ENCODE measurements at regions not wholly inside any gene's neighbourhood (a gene's known extent, or its start where the extent isn't known, plus 50 kb on each side); places are given as distances from the start of the nearest gene placed in this dataset.
A peak's percentile ranks its signal among the peaks of the same experiment; 100 is the strongest.
"Not testable (repeated sequence)": the region's sequence is repeated elsewhere in the genome, so short reads cannot be mapped to it uniquely, and the experiment has no call there.

DNA sequence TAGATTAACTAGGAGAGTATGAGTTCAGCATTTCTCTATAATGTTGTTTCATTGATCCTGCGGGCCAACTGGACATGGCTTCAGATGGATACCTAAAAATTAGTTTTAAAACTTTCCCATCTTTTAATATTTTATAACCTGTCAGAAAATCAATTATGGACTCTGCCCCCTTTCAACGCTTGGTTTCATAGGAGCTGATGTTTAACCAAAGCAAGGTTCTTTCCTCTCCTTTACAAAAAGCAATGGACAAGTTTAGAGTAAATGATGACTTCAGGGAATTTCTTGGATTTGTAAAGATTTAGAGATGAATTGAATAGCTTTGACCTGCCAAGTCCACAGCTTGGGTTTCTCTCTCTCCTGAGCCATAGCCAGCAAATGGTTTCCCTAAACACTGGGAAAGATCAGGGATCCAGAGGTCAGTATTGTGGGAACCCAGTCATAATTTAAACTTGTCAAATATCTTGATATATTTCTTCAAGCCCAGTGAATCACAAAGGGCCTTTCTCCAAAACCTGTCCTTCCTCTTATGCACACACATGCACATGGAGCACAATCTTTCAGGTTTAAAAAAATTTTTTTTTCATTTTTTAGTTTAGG is 177.1 kb downstream of the EVX1 start:
- DNase-seq, result no peak

DNA sequence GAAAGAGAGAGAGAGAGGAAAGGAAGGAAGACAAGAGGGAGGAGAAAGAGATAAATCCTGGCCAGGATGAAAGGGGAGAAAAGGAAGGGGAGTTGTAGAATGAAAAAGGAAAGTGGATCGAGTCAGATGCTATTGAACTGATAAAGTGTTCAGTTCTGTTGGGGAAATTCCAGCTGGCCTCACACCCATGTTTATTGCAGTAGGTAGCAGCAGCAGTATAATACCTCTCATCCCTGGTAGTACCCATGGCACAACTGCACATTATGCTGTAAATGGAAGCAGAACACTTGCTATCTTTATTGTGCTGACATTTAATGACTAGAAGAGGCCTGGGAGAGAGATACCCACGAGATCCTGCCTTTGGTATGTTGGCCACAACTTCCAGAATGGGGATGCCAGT is 178.1 kb downstream of the EVX1 start:
- no peak for DNase-seq

DNA sequence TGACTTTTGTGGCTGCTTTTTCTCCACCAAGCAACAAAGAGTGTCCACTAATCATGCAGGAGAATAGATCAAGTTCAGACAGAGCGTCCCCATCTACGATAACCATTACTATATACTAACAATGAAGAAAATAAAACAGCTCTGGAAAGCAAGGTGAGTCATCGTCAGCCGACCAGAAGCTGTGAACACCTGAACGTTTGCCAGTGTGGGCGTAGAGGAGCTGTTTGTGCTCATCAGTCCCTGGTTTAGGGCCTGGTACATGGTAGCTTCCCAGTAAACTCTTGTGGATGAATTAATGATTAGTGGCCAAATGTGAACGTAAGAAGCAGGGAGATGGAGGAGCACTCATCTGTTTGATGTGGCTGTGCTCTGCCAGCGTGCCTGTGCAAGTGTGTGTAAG is 180.7 kb downstream of the EVX1 start:
- DNase-seq, result no peak

DNA sequence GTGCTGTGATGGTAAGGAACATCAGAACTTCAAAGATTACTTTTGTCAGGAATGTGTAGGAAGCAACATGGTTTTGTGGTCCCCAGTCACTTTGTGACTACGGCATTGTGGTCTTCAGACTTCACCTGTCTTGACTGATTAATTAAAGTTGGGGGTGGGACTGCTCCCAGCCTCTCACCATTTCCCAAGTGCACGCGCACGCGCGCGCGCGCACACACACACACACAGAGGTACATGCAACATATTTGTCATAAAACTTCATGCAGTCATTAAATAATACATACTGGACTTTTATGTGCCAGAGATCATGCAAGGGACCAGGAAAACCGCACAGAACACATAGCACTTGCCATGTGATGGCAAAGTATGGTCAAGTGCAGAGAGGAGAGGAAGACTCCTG is 181.2 kb downstream of the EVX1 start:
- DNase-seq, result no peak

DNA sequence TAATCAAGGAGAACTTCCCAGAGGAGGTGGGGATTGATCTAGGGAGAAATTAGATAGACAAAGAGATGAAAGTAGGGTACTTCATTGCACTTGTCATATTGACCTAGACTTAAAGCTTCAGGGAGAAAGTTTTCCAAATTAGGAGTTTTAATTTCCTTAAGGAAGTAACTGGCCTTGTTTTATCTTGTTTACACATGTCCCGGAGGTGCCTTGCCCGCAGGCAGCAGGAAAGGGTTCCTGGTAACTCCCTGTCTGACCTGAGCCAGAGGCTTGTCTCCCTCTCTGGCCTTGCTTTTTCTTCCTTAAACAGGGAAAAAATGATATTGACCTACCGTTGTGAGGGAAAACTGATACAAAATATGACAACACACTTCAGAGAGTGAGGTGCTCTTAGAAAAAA is 181.6 kb downstream of the EVX1 start:
- peak; percentile 4 for DNase-seq

DNA sequence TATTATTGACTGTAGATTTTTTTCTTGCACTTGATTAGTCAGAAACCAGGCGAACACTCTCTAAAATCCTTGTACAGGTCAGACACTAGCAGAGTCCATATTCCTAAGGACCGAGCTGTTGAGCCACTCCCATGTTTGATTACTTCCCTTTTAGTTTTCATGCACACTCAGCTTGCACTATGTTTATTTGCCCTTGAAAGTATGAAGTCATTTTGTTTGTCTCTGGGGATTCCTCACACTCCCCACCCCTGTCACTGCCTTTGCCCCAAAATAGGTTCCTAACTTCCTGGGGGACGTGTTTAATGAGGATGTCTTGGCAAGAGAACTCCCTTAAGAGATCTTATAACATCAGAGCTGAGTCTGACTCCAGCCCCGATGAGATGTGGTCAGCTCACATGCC is 182.1 kb downstream of the EVX1 start:
- DNase-seq, result peak; percentile 9

DNA sequence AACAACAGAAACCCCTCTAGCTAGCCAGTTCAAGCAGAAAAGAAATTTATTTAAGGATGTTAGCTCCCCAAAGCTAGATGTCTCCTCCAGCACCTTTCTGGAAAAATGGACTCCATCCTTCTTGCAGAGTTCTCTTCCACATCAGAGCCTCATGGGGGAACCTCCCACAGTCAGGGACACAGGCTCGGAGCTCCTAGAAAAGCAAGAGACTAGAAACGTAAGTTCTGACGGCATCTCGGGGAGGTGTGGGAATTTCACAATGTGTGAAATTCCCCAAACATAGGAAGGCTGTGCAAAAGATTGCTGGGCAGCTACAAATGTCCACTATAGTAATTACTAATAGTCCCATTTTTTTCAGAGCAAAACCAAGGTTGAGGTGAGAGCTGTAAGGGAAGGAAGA is 184.8 kb downstream of the EVX1 start:
- no peak for DNase-seq

DNA sequence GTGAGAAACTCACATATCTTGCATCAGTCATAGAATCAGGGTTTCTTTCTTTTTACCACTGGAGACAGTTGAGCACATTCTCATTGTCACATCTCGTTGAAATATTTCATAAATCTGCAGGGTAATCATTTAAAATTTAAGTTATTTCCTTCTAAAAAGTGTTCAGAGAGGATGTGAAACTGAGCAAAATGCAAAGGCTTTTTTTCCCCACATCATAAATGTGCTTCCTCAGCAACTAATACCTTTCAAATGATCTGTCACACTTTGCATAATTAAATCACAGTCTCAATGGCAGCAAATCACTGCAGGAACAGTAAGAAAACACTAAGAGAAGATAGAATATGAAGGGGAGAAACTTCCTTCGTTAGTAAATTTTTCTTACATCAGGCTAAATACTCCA is 187.5 kb downstream of the EVX1 start:
- no peak for DNase-seq

DNA sequence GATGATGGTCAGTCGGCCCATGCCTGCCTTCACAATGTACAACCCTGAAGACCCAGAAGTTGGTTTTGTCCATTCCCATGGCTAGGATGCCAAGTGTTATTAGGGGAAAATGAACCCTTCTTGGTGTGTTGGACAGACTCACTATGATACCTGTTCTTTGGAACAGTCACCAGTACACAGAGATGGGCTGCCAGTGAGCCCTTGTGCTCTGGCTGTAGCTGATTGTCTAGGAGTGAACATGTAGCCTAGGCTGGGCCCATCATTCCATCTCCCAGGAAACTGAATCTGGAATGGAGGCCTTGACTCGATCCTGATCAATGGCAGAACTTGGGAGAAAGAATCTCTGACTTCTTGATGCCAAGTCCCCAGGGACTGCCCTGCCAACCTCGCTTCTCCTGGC is 188.9 kb downstream of the EVX1 start:
- no peak for DNase-seq

DNA sequence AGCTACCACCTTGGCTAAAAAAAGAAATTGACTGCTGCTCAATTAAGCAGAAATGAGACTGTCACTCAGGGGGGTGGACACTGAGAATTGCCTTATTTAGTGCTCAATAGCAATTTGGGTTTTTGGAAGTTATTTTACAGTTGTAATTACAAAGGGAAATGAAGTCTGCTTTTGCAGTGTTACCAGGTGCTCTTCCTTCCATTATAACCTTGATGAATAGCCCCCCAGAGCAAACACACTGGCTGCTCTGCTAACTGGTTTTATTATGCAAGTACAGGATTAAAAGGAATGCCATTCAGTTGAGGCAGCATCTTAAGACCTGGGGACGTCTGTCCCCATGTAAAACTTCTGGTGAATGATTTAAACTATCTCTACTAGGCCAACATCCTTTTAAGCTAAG is 191.0 kb downstream of the EVX1 start:
- no peak for DNase-seq

DNA sequence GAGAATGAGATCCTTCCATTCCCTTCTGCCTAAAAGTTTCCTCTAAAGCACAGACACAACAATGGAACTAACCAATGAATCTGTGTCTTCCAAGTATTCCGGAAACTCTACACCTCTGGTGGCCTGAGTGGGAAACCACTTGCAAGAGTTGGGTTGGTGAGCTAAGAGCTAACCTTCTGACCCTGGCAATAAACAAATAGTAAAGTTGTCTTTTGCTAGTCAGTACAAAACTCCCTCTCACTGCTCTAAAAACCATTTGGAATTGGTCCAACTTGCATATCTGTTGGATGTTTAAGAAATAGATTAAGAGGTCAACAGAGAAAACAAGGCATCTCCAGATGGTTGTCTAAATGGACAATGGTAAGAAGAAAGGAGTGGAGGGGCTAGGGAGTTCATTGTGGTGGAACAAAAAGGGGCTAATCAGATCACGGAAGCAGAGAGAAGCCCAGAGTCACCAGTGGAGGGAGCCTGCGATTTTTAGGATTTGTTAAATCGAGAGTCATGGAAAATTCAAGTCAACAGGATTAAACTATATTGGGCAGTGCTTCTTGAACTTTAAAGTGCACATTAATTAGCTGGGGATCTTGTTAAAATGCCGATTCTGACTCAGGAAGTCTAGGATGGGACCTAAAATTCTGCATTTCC is 192.3 kb downstream of the EVX1 start:
- DNase-seq, result no peak

DNA sequence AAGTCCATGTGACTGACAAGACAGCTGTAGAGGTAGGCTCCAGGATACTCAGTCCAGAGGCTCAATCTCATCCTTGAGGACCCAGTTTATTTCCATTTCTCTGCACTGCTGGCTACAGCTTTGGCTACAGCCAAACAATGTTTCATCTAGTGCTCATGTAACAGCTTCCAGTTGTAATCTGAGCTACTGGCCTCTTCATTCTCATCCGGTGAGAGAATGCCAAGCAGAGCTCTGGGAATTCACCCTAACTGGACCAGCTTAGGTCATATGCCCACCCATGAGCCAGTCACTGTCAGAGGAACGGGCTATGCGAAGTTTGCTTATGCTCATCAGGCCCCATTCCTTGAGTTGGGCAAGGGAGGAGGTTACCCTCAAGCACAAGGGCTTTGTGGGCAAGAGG is 192.9 kb downstream of the EVX1 start:
- no peak for DNase-seq

DNA sequence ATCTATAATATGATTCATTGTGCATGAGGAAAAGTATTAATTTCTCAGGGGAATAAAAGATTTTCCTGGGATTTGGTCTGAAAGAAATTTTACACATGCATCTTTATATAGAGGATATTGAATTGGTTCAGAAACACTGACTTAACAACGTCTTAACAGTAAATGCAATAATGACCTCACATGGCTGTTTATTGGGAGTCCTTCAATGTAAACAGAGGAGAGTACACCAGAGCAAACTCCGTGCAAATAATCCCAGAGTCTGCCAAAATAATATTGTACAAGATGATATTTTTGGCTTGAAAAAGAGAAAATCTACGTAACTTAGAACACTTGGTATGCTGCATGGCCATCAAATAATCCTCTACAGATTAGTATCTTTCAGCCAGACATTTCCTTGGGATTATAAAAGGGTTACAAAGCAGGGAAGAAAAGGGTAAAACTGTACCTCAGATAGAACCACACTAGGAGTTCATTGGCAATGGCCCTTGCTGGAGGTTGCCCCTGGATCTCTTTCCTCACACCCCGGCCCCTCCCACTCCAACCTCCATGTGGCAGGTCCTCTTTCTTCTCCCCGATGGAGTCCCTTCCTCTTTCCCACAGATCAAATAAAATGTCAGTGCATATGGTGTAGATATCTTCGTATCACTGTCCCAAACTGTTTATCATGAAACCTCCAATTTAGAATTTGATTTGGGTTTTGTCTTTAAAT is 196.4 kb downstream of the EVX1 start:
- DNase-seq, result no peak

DNA sequence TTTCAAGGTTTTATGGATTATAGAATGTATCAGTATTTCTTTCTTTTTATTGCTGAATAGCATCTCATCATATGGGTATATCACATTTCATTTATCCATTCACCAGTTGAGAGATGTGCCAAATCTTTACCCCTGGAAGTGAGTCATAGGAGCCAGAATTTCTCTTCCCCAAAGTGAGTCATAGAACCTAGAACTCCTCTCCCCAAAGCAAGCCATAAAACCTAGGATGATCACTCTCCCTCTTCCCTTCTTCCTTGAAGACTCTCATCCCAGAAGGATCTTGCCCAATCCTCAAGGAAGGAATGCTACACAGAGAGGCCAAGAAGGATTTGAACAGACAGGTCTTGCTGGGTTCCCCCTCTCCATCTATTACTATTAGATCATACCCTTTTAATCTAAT is 199.9 kb downstream of the EVX1 start:
- DNase-seq, result no peak

DNA sequence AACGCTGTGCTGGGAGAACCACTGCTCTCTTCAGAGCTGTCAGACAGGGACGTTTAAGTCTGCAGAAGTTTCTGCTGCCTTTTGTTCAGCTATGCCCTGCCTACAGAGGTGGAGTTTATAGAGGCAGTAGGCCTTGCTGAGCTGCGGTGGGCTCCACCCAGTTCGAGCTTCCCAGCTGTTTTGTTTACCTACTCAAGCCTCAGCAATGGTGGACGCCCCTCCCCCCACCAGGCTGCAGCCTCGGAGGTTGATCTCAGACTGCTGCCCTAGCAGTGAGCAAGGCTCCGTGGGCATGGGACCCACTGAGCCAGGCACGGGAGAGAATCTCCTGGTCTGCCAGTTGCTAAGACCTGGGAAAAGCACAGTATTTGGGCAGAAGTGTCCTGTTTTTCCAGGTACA is 206.4 kb downstream of the EVX1 start:
- not testable (repeated sequence) for DNase-seq

DNA sequence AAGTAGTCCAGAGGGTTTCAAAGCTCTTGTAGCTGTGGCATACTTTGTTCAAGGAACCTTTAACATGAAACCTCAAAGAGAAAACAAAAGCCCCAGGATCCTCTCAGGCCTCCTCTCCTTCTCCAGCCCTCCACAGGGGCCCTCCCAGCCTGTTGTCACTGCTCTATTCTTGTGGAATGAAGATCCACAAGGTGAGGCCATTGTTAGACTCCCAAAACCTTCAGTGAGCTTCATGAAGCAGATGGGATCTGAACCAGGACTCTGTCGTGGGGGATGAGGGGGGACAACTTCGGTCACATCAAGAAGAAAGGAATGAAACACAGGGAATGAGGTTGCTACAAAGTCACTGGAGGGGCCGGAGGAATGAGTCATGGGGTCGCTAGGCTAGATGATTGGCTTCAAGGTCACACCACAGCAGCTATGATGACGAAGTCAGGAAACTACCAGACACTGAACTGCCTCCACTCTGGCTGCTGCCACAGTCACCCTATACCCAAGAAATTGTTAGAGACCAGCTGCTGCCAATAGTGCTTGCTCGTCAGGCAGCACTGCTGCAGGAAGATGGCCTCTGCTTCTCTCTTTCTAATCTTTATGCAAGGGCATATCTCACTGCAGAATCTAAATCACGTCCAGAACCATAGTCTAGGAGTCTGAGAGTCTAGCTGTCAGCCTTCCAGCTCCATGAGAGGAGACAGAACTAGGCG is 208.8 kb downstream of the HIBADH start:
- DNase-seq, result no peak

DNA sequence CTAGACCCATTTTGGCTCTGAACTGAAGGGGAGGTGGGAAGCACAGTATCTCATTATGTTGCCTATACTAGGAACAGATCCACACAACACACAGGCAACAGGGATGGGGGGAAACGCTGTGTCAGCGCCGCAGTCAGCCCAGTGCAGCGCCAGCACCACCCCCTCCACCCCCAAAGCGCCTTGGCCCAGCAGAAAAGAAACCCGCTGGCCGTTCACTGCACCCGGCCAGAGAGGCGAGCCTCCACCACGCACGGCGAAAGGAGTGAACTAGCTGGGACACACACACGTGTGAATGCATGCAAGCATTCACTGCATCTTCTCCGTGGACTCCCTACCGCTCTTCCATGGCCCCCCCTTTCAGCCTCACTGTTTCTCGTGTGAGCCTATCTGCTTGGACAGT is 205.6 kb downstream of the HIBADH start:
- not testable (repeated sequence) for DNase-seq

DNA sequence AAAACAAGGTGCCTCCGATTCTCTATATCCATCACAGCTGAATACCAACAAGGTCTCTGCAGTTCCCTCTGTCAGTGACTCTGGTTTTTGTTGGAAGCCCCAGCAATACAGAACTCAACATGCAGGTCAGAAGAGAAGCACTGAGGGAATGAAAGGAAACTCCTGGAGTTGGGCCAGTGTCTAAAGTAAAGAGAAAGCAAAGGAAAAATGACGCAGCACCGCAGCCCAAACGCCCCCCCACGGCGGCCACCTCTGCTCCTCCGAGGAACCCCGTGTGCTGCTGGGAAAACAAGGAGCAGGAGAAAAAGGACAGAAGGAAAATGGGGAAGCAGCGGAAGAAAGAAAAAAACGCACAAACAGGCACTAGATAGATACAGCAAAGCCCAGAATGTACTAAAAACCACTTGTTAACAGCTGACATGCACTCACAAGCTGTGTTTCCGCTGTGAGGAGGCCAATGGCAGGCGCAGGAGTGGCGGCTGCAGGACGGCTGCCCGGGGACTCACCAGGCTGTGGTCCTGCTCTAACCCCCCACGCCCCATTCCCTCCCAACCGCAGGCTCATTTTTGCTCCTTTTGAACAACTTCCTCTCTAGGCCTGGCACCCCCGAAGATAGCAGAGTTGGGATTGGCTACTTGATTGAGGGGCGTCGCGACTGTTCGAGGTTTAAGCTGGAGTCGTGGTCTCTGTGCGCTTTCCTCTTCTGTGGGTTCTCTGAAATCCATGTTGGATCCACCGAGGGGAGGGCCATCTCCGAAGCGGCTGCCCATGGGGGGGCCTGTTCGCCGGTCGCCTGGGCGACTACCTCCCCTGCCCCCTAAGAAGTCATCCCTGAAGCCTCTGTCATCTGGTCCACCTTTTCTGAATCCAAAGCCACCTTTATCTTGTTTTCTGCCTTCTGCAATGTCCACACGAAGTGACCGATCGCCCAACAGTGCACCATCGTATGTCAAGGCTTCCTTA is 204.8 kb downstream of the HIBADH start:
- DNase-seq, result not testable (repeated sequence)

DNA sequence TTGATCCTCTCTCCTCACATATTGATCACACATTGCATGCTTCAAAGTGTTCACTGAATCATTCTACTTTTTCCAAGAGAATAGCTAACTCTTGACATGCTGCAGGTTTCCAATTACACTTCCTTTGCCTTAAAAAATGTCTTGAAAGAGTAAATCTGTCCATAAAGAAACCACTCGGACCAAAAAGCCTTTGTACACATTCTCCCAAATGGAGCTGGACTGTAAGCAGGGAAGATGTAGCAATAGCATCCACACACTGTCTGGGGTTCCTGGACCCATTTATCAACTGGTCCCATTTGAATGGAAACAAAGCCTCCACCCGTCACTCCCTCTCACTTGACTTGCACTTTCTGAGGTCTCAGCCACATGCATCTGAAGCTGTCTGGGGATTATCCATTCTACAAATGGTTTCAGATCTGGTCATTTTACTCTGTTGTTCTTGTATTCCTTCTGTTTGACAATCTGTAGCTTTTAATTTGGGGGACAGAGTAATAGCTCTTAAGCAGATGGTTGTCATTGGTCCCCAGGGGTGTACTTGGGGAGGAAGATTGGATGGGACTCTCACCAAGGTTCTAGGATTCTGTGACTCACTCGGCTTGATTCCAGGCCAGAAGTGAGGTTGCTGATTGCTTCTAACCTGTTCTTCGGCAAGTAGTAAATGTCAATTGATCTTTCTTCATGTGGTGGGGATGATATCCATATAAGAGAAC is 203.5 kb downstream of the HIBADH start:
- DNase-seq, result no peak

DNA sequence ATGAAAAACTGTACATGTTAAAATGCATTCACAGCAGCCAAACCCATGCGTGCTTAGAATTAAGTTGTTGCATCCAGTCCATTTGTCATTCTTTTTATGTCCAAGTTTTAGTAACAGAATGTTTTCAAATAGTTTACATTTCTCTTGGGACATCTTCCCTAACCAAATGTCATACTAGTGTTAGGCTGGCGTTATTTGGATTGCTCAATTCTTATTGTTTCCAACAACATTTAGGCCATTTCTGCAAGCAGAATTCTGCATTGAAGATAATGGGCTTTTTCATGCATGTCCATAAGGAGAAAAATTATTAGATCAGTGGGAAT is 203.0 kb downstream of the HIBADH start:
- no peak for DNase-seq

DNA sequence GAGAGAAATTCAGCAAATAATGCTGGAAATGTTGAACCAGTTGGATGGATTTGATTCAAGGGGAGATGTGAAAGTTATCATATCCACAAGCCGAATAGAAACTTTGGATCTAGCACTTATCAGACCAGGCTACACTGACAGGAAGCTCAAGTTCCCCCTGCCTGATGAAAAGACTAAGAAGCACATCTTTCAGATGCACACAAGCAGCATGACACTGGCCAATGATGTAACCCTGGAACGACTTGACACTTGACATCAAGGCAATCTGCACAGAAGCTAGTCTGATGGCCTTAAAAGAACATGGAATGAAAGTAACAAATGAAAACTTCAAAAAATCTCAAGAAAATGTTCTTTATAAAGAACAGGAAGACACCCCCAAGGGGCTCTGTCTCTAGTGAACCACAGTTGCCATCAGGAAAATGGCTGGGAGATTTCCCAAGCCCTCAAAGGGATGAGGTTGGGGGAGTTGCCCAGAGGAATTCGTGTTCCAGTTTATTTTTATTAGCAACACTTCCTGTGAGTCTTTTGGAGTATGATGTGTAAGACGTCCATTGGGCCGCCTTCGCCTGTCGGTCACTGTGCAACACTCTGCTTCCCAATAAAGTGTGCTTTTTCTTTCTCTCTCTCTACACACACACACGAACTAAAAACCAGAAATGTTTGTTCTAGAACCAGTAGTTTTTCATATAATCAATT is 200.0 kb downstream of the HIBADH start:
- no peak for DNase-seq

DNA sequence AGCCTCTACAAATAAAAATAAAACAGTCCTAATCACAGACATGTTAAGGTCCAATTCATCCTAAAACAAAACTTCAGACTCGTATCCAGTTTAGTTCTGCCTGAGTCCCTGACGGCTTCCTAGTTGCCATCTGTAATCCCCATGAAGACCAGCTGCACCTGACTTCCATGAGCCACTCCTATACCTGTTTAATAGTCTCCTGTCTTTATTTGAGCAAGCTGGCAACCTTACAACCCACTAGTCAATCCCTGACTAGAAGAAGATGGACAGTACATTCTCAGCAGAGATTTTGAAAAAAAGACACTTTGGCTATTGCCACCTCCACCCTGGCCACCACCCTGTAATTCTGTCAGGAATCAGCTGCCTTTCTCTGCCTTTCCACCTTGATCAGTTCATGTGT is 197.7 kb downstream of the HIBADH start:
- DNase-seq, result no peak
